PFSK-1 (cell line): ENCODE measurements at regions not wholly inside any gene's neighbourhood (a gene's known extent, or its start where the extent isn't known, plus 50 kb on each side); places are given as distances from the start of the nearest gene placed in this dataset.

Experiments
- FOXP2 ChIP-seq: optimal IDR thresholded peaks from 2 replicates; pipeline ENCODE3; 2011; ENCODE audit warnings: borderline replicate concordance, control low read depth, inconsistent platforms; ENCODE audit not compliant: insufficient read depth; ENCODE audit errors: extremely low read length, extremely low read depth
- POLR2AphosphoS5 ChIP-seq: IDR thresholded peaks from 2 replicates; pipeline ENCODE4 v1.6.1; 2012; ENCODE audit warnings: low read depth, mild to moderate bottlenecking, control low read depth, low read length, moderate library complexity
- SIN3A ChIP-seq: IDR thresholded peaks from 2 replicates; pipeline ENCODE4 v1.6.1; 2012; ENCODE audit warnings: mild to moderate bottlenecking, low read length, moderate library complexity, borderline replicate concordance; ENCODE audit not compliant: insufficient read depth
- TAF1 ChIP-seq: IDR thresholded peaks from 2 replicates; pipeline ENCODE4 v1.6.1; 2012; ENCODE audit warnings: low read length, control low read depth, borderline replicate concordance; ENCODE audit not compliant: insufficient read depth
- TF ChIP-seq, protein P1 (sequence below), 2 experiments: IDR thresholded peaks; 2 replicates each; pipeline versions ENCODE4 v1.6.1 to v1.8.0; 2011 to 2012; ENCODE audit warnings: low read depth in 2 of 2, low read length in 2 of 2, control low read depth in 1 of 2, inconsistent platforms in 1 of 2, mild to moderate bottlenecking in 1 of 2, moderate library complexity in 1 of 2; ENCODE audit not compliant: insufficient read depth in 1 of 2

- TF ChIP-seq SIN3A (no peak), POLR2AphosphoS5 (no peak), FOXP2 (no peak), TAF1 (no peak)
- TF ChIP-seq, protein P1, sequence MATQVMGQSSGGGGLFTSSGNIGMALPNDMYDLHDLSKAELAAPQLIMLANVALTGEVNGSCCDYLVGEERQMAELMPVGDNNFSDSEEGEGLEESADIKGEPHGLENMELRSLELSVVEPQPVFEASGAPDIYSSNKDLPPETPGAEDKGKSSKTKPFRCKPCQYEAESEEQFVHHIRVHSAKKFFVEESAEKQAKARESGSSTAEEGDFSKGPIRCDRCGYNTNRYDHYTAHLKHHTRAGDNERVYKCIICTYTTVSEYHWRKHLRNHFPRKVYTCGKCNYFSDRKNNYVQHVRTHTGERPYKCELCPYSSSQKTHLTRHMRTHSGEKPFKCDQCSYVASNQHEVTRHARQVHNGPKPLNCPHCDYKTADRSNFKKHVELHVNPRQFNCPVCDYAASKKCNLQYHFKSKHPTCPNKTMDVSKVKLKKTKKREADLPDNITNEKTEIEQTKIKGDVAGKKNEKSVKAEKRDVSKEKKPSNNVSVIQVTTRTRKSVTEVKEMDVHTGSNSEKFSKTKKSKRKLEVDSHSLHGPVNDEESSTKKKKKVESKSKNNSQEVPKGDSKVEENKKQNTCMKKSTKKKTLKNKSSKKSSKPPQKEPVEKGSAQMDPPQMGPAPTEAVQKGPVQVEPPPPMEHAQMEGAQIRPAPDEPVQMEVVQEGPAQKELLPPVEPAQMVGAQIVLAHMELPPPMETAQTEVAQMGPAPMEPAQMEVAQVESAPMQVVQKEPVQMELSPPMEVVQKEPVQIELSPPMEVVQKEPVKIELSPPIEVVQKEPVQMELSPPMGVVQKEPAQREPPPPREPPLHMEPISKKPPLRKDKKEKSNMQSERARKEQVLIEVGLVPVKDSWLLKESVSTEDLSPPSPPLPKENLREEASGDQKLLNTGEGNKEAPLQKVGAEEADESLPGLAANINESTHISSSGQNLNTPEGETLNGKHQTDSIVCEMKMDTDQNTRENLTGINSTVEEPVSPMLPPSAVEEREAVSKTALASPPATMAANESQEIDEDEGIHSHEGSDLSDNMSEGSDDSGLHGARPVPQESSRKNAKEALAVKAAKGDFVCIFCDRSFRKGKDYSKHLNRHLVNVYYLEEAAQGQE (IDR thresholded peaks at IDR 0.05; ENCODE audit: insufficient read depth in 1 of 2, low read depth in 2 of 2, low read length in 2 of 2): no peak
These were observed 218.4 kb upstream of the KCND2 start for GRCh38 chr7:120054376-120055100.

GRCh38 chr7:120055300-120055699, 217.7 kb upstream of the KCND2 start:
- no peak for TF ChIP-seq FOXP2

GRCh38 chr7:120056227-120056626, 216.7 kb upstream of the KCND2 start:
- TF ChIP-seq, protein P1 (IDR thresholded peaks at IDR 0.05; ENCODE audit: insufficient read depth in 1 of 2, low read depth in 2 of 2, low read length in 2 of 2): no peak
- TF ChIP-seq TAF1: no peak
- no peak for TF ChIP-seq FOXP2
- no peak for TF ChIP-seq POLR2AphosphoS5
- no peak for TF ChIP-seq SIN3A

- TF ChIP-seq TAF1 (no peak), POLR2AphosphoS5 (no peak), SIN3A (no peak), FOXP2 (no peak)
- TF ChIP-seq, protein P1 (IDR thresholded peaks at IDR 0.05; ENCODE audit: insufficient read depth in 1 of 2, low read depth in 2 of 2, low read length in 2 of 2): no peak
These were observed 213.3 kb upstream of the KCND2 start for GRCh38 chr7:120059641-120060040.

GRCh38 chr7:120060281-120060680, 212.7 kb upstream of the KCND2 start:
- TF ChIP-seq TAF1 (no peak), FOXP2 (no peak), SIN3A (no peak), POLR2AphosphoS5 (no peak)
- TF ChIP-seq, protein P1 (IDR thresholded peaks at IDR 0.05; ENCODE audit: insufficient read depth in 1 of 2, low read depth in 2 of 2, low read length in 2 of 2): no peak
